ENCODE measurements at regions not wholly inside any gene's neighbourhood (a gene's known extent, or its start where the extent isn't known, plus 50 kb on each side); places are given as distances from the start of the nearest gene placed in this dataset.

DNA sequence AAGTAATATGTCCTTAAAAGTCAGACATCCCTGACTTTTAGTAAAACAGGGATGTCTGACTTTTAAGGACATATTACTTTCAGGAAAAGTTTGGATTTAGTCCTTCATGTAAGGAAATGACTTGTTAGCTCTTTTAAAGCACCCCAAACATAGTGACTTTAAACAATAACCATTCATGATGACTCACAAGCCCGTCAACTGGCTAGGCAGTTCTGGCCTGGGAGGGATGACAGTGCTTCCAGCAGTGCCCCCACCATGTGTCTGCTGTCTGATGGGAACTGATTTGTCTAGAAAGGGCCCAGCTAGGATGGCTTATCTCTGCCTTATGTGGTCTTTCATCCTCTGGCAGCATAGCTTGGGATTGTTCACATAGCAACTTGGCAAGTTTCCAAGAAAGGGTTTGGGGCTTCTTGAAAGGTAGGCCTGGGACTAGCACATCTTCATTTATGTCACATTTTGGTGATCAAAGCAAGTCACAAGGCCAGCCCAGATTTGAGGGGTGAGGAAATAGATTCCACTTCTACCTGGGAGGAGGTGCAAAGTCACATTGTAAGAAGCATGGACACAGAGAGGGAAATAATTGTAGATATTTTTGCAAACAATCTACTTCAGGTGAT is 143.5 kb downstream of the C1orf94 start:
- TF ChIP-seq, protein P1, sequence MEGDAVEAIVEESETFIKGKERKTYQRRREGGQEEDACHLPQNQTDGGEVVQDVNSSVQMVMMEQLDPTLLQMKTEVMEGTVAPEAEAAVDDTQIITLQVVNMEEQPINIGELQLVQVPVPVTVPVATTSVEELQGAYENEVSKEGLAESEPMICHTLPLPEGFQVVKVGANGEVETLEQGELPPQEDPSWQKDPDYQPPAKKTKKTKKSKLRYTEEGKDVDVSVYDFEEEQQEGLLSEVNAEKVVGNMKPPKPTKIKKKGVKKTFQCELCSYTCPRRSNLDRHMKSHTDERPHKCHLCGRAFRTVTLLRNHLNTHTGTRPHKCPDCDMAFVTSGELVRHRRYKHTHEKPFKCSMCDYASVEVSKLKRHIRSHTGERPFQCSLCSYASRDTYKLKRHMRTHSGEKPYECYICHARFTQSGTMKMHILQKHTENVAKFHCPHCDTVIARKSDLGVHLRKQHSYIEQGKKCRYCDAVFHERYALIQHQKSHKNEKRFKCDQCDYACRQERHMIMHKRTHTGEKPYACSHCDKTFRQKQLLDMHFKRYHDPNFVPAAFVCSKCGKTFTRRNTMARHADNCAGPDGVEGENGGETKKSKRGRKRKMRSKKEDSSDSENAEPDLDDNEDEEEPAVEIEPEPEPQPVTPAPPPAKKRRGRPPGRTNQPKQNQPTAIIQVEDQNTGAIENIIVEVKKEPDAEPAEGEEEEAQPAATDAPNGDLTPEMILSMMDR (IDR thresholded peaks at IDR 0.05; ENCODE audit: insufficient read depth, low read depth, low read length): no peak
- no peak for DNase-seq (ENCODE audit: low read depth)
- H3K4me3 ChIP-seq (ENCODE audit: low read depth, low read length): no peak overlapping the region

DNA sequence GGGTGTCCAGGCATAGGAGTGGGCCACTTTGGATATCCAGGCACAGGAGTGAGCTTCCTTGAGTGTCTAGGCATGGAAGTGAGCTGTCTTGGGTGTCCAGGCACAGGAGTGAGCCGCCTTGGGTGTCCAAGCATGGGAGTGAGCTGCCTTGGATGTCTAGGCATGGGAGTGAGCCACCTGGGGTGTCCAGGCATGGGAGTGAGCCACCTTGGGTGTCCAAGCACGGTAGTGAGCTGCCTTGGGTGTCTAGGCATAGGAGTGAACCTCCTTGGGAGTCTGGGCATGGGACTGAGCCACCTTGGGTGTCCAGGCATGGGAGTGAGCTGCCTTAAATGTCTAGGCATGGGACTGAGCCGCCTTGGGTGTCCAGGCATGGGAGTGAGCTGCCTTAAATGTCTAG is 146.3 kb downstream of the C1orf94 start:
- TF ChIP-seq, protein P1 (IDR thresholded peaks at IDR 0.05; ENCODE audit: insufficient read depth, low read depth, low read length): no peak
- no peak overlapping the region for H3K4me3 ChIP-seq (ENCODE audit: low read depth, low read length)
- DNase-seq (ENCODE audit: low read depth): no peak

DNA sequence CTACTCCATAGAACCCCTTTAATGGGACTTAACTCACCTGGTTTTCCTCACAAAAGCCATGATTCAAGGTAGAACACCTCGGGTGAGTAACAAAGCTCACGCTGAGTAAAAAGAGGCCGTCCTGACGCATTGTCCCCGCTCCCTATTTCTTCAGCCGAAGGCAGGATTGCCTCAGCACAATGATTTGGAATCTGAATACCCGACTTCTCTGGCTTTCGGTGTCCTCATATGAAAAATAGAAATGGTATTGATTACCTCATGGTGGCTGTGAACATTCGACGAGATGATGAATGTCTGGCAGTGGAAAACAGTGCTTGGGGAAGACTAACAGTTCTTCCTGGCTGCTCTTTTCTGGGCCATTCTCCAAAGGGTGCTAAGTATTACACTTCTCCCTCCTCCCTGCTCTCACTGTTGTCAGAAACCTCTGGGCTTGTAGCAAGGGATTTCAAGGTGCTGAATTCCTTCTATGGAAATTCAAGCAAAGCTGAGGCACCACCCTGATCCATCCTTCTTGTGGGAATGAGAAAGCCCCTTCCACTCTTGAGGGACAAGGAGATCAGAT is 148.3 kb downstream of the C1orf94 start:
- TF ChIP-seq, protein P1 (IDR thresholded peaks at IDR 0.05; ENCODE audit: insufficient read depth, low read depth, low read length): no peak
- H3K4me3 ChIP-seq (ENCODE audit: low read depth, low read length): no peak overlapping the region
- no peak for DNase-seq (ENCODE audit: low read depth)

DNA sequence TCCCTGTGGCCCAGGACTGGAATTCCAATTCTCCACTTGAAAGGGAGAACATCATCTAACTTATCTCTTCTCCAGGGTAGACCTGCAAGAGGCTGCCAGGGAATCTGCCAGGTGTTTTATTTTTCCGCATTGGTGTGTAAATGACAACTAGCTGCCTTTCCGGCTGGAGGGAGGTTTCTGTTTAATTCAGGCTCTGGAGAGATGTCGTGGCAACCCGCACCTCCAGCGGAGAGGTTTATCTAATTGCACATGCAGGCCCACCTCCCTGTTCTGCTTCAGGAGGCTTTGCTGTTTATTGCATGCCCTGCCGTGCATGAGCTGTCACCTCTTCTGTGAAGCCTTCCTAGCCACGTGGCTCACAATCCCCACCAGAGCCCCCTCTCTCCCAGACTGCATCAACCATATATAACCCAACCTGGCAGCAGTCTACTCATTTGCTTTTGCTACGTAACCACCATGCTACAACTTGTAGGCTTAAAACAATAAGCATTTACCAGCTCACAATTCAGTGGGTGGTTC is 151.6 kb downstream of the C1orf94 start:
- DNase-seq (ENCODE audit: low read depth): no peak
- no peak overlapping the region for H3K4me3 ChIP-seq (ENCODE audit: low read depth, low read length)
- TF ChIP-seq, protein P1 (IDR thresholded peaks at IDR 0.05; ENCODE audit: insufficient read depth, low read depth, low read length): no peak

DNA sequence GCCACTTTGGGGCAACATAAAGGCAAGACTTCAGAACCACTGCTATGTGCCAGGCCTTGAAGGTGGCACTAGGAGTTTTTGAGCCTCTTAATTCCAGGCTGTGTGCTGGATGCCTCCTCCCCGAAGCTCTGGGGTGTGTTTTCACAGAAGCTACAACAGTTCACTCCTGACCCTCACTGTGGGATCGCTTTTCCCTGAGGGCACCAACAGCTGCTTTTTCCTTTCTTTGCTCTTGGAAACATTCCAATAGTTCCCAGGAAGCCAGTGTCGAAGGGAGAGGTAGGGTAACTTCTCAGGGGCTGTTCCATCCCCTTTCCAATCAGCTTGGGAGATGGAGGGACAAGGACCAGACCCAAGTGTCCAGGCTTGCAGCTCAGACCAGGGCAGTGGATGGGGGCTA is 153.4 kb downstream of the C1orf94 start:
- no peak overlapping the region for H3K4me3 ChIP-seq (ENCODE audit: low read depth, low read length)
- TF ChIP-seq, protein P1 (IDR thresholded peaks at IDR 0.05; ENCODE audit: insufficient read depth, low read depth, low read length): no peak
- DNase-seq (ENCODE audit: low read depth): no peak

DNA sequence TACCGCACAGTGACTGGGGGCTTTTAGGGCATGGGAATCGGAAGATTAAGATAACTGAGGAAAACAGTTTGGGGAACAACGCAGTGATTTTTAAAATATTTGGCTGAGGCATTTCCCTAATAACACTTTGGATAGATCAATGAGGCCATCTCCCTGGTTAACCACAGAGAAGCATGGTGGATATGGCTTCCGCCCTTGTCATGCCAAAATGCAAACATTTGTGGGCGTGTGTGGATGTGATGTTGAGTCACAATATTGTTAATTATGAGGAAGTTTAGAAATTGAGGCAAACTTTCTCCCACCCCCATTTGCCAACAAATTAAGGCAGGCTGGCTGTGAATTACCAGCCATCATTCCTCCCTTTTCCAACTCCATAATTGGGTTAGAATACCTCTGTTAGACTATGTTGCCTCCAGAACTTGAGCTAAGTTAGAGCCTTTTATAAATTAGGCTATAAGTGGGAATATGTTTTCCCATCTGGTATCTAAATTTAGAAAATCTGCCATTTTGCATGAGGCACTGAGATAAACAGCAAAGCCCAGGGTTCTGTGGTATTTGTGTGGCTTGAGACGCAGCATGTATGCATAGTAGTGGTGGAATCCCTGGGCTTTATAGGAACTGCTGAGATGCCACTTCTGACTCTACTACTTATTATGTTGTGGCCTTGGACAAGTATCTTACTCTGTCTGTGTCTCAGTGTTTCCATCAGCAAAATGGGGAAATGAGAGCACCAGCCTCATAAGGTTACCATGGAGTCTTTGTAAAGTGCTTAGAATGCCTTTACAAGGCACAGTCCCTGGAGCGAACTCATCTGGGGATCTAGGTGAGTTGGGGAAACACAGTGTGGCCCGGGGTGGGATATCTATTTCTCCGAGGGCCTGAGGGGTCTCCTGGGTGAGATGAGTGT is 154.6 kb downstream of the C1orf94 start:
- DNase-seq (ENCODE audit: low read depth): no peak
- TF ChIP-seq, protein P1 (IDR thresholded peaks at IDR 0.05; ENCODE audit: insufficient read depth, low read depth, low read length): no peak
- H3K4me3 ChIP-seq (ENCODE audit: low read depth, low read length): no peak overlapping the region

Data from fibroblast of villous mesenchyme (primary cell).